ENCODE measurements at regions not wholly inside any gene's neighbourhood (a gene's known extent, or its start where the extent isn't known, plus 50 kb on each side); places are given as distances from the start of the nearest gene placed in this dataset.

- H3K27me3 ChIP-seq = no peaks in the 10 kb centered on the region
- no peaks in the 10 kb centered on the region for H3K4me1 ChIP-seq
- no peak for ATAC-seq
- H3K27ac ChIP-seq = no peak overlapping the region
- DNase-seq = no peak
- no peak for TF ChIP-seq CTCF (IDR thresholded peaks at IDR 0.05)
- no peak overlapping the region for H3K4me3 ChIP-seq
- H3K36me3 ChIP-seq = no peaks in the 10 kb centered on the region
- intact Hi-C loops (cut with DNase I) = no loop called here
- no peaks in the 10 kb centered on the region for H3K9me3 ChIP-seq
These were observed 72.6 kb upstream of the ARHGAP24 start for GRCh38 chr4:85402371-85402770.

- H3K27me3 ChIP-seq = no peaks in the 10 kb centered on the region
These were observed 68.8 kb upstream of the ARHGAP24 start for GRCh38 chr4:85406185-85406584.

GRCh38 chr4:85407546-85407945 lies 67.4 kb upstream of the ARHGAP24 start:
- Histone ChIP-seq H3K4me1 (no peaks in the 10 kb centered on the region), H3K9me3 (no peaks in the 10 kb centered on the region), H3K27ac (no peak overlapping the region), H3K27me3 (no peaks in the 10 kb centered on the region), H3K36me3 (no peaks in the 10 kb centered on the region), H3K4me3 (no peak overlapping the region)
- intact Hi-C loops (cut with DNase I) = no loop called here
- no peak for DNase-seq
- ATAC-seq = no peak
- TF ChIP-seq CTCF (IDR thresholded peaks at IDR 0.05) = no peak

More at GRCh38 chr4:85406185-85406584, 68.8 kb upstream of the ARHGAP24 start:
- Histone ChIP-seq H3K9me3 (no peaks in the 10 kb centered on the region), H3K4me1 (no peaks in the 10 kb centered on the region), H3K27ac (no peak overlapping the region), H3K36me3 (no peaks in the 10 kb centered on the region), H3K4me3 (no peak overlapping the region)
- ATAC-seq (no peak), DNase-seq (no peak)
- no peak for TF ChIP-seq CTCF (IDR thresholded peaks at IDR 0.05)
- intact Hi-C loops (cut with DNase I) = no loop called here

- Histone ChIP-seq H3K36me3 (no peaks in the 10 kb centered on the region), H3K27me3 (no peaks in the 10 kb centered on the region), H3K27ac (no peak overlapping the region), H3K4me3 (no peak overlapping the region), H3K9me3 (no peaks in the 10 kb centered on the region), H3K4me1 (no peaks in the 10 kb centered on the region)
- intact Hi-C loops (cut with DNase I) = no loop called here
- DNase-seq (no peak), ATAC-seq (no peak)
- no peak for TF ChIP-seq CTCF (IDR thresholded peaks at IDR 0.05)
These were observed 66.6 kb upstream of the ARHGAP24 start for GRCh38 chr4:85408301-85408700.

- H3K27me3 ChIP-seq = no peaks in the 10 kb centered on the region
- H3K36me3 ChIP-seq = no peaks in the 10 kb centered on the region
- H3K27ac ChIP-seq = no peak overlapping the region
- intact Hi-C loops (cut with DNase I) = no loop called here
- TF ChIP-seq CTCF (IDR thresholded peaks at IDR 0.05) = no peak
- DNase-seq = no peak
- no peak overlapping the region for H3K4me3 ChIP-seq
- no peak for ATAC-seq
- no peaks in the 10 kb centered on the region for H3K9me3 ChIP-seq
- no peaks in the 10 kb centered on the region for H3K4me1 ChIP-seq
These were observed 65.7 kb upstream of the ARHGAP24 start for GRCh38 chr4:85409251-85409650.

GRCh38 chr4:85411386-85411785 lies 63.6 kb upstream of the ARHGAP24 start:
- intact Hi-C loops (cut with DNase I) = no loop called here
- Histone ChIP-seq H3K27me3 (no peaks in the 10 kb centered on the region), H3K9me3 (no peaks in the 10 kb centered on the region), H3K4me1 (no peaks in the 10 kb centered on the region), H3K4me3 (no peak overlapping the region), H3K36me3 (no peaks in the 10 kb centered on the region), H3K27ac (no peak overlapping the region)
- TF ChIP-seq CTCF (IDR thresholded peaks at IDR 0.05) = no peak
- DNase-seq = no peak
- no peak for ATAC-seq

Data from upper lobe of right lung (tissue), 1 donor.